Muscle of leg (tissue), 3 donors: ENCODE measurements at regions not wholly inside any gene's neighbourhood (a gene's known extent, or its start where the extent isn't known, plus 50 kb on each side); places are given as distances from the start of the nearest gene placed in this dataset.

Experiments
- DNase-seq: peaks from one replicate; pipeline ENCODE4 v3.0.0; 2013
- H3K27ac ChIP-seq: one replicate; pipeline ENCODE4 v1.5.1; 2013; ENCODE audit warnings: mild to moderate bottlenecking, low read length, control low read depth
- H3K27me3 ChIP-seq: one replicate; pipeline ENCODE4 v1.6.1; 2013; ENCODE audit warnings: low read length; ENCODE audit not compliant: control insufficient read depth, insufficient read depth
- H3K36me3 ChIP-seq: one replicate; pipeline ENCODE4 v1.6.1; 2013; ENCODE audit warnings: low read length; ENCODE audit not compliant: control insufficient read depth, insufficient read depth
- H3K4me1 ChIP-seq: one replicate; pipeline ENCODE4 v1.6.1; 2013; ENCODE audit warnings: low read length; ENCODE audit not compliant: control insufficient read depth, insufficient read depth
- H3K4me3 ChIP-seq: one replicate; pipeline ENCODE4 v1.5.1; 2013; ENCODE audit warnings: low read length, control low read depth
- H3K9me3 ChIP-seq: replicated peaks from 2 replicates; pipeline ENCODE4 v1.6.1; 2013; ENCODE audit warnings: low read depth, low read length; ENCODE audit not compliant: control insufficient read depth
- WGBS: methylation state at CpG from one replicate; pipeline ENCODE4 v1.1.5; 2013; ENCODE audit warnings: missing lambda C conversion rate; ENCODE audit not compliant: insufficient coverage; 5-methylcytosine and 5-hydroxymethylcytosine counted together

- peaks cover 2% of the 10 kb centered on the region for H3K4me1 ChIP-seq
- no CpG with 5 or more reads among the region's 5 CpGs for WGBS
- no peaks in the 10 kb centered on the region for H3K27me3 ChIP-seq
- no peak overlapping the region for H3K27ac ChIP-seq
- no peaks in the 10 kb centered on the region for H3K9me3 ChIP-seq
- H3K4me3 ChIP-seq, result no peak overlapping the region
- peak; percentile 57 for DNase-seq
- no peaks in the 10 kb centered on the region for H3K36me3 ChIP-seq
Measured at GRCh38 chr12:108446766-108447165, 68.3 kb upstream of the FICD start.

GRCh38 chr12:108442910-108443309 lies 72.2 kb upstream of the FICD start:
- 77% methylated on average over 6 of the region's 8 CpGs for WGBS

GRCh38 chr12:108442067-108442466 lies 73.0 kb upstream of the FICD start:
- DNase-seq, result peak; percentile 42
- H3K4me3 ChIP-seq, result no peak overlapping the region
- 0% methylated on average over 1 of the region's 3 CpGs for WGBS

More at GRCh38 chr12:108442910-108443309, 72.2 kb upstream of the FICD start:
- Histone ChIP-seq H3K27ac (no peak overlapping the region), H3K27me3 (no peaks in the 10 kb centered on the region), H3K36me3 (no peaks in the 10 kb centered on the region), H3K4me1 (peaks cover 2% of the 10 kb centered on the region), H3K4me3 (no peak overlapping the region), H3K9me3 (no peaks in the 10 kb centered on the region)
- no peak for DNase-seq

GRCh38 chr12:108441549-108441948 lies 73.5 kb upstream of the FICD start:
- Histone ChIP-seq H3K4me1 (peaks cover 2% of the 10 kb centered on the region), H3K27ac (no peak overlapping the region), H3K9me3 (no peaks in the 10 kb centered on the region), H3K27me3 (no peaks in the 10 kb centered on the region), H3K36me3 (no peaks in the 10 kb centered on the region), H3K4me3 (no peak overlapping the region)
- DNase-seq, result no peak
- 29% methylated on average over 2 of the region's 4 CpGs for WGBS

More at GRCh38 chr12:108442067-108442466, 73.0 kb upstream of the FICD start:
- H3K4me1 ChIP-seq, result peaks cover 2% of the 10 kb centered on the region
- no peaks in the 10 kb centered on the region for H3K27me3 ChIP-seq
- no peak overlapping the region for H3K27ac ChIP-seq
- no peaks in the 10 kb centered on the region for H3K9me3 ChIP-seq
- H3K36me3 ChIP-seq, result no peaks in the 10 kb centered on the region

- no CpG with 5 or more reads among the region's 2 CpGs for WGBS
- Histone ChIP-seq H3K27me3 (no peaks in the 10 kb centered on the region), H3K36me3 (no peaks in the 10 kb centered on the region), H3K27ac (no peak overlapping the region), H3K4me3 (no peak overlapping the region), H3K9me3 (no peaks in the 10 kb centered on the region), H3K4me1 (peaks cover 2% of the 10 kb centered on the region)
- DNase-seq, result no peak
Measured at GRCh38 chr12:108440736-108441135, 74.3 kb upstream of the FICD start.

GRCh38 chr12:108438667-108439066 lies 76.4 kb upstream of the FICD start:
- Histone ChIP-seq H3K4me3 (no peak overlapping the region), H3K27ac (no peak overlapping the region), H3K36me3 (no peaks in the 10 kb centered on the region), H3K4me1 (peaks cover 2% of the 10 kb centered on the region), H3K27me3 (no peaks in the 10 kb centered on the region), H3K9me3 (no peaks in the 10 kb centered on the region)
- no peak for DNase-seq
- WGBS, result 67% methylated on average over 1 of the region's 1 CpG

- no peak for DNase-seq
- H3K4me3 ChIP-seq, result no peak overlapping the region
- H3K36me3 ChIP-seq, result no peaks in the 10 kb centered on the region
- no peaks in the 10 kb centered on the region for H3K9me3 ChIP-seq
- H3K27ac ChIP-seq, result no peak overlapping the region
- H3K27me3 ChIP-seq, result no peaks in the 10 kb centered on the region
- WGBS, result 67% methylated on average over 1 of the region's 8 CpGs
- no peaks in the 10 kb centered on the region for H3K4me1 ChIP-seq
Measured at GRCh38 chr12:108432423-108433121, 82.5 kb upstream of the FICD start.

- Histone ChIP-seq H3K36me3 (no peaks in the 10 kb centered on the region), H3K4me3 (no peak overlapping the region), H3K27me3 (no peaks in the 10 kb centered on the region), H3K9me3 (no peaks in the 10 kb centered on the region), H3K27ac (no peak overlapping the region), H3K4me1 (no peaks in the 10 kb centered on the region)
- no CpG with 5 or more reads among the region's 1 CpG for WGBS
- DNase-seq, result no peak
Measured at GRCh38 chr12:108430926-108431325, 84.2 kb upstream of the FICD start.

GRCh38 chr12:108430245-108430644 lies 84.8 kb upstream of the FICD start:
- Histone ChIP-seq H3K36me3 (no peaks in the 10 kb centered on the region), H3K27me3 (no peaks in the 10 kb centered on the region), H3K4me1 (no peaks in the 10 kb centered on the region), H3K4me3 (no peak overlapping the region), H3K9me3 (no peaks in the 10 kb centered on the region), H3K27ac (no peak overlapping the region)
- peak; percentile 12 for DNase-seq
- 28% methylated on average over 4 of the region's 6 CpGs for WGBS

GRCh38 chr12:108425238-108425795 lies 86.2 kb upstream of the CMKLR1 start:
- H3K27ac ChIP-seq, result no peak overlapping the region
- H3K27me3 ChIP-seq, result no peaks in the 10 kb centered on the region
- no peak overlapping the region for H3K4me3 ChIP-seq
- no peaks in the 10 kb centered on the region for H3K4me1 ChIP-seq
- no peaks in the 10 kb centered on the region for H3K36me3 ChIP-seq
- no peak for DNase-seq
- no peaks in the 10 kb centered on the region for H3K9me3 ChIP-seq
